ENCODE measurements at regions not wholly inside any gene's neighbourhood (a gene's known extent, or its start where the extent isn't known, plus 50 kb on each side); places are given as distances from the start of the nearest gene placed in this dataset.
A peak's percentile ranks its signal among the peaks of the same experiment; 100 is the strongest.

DNA sequence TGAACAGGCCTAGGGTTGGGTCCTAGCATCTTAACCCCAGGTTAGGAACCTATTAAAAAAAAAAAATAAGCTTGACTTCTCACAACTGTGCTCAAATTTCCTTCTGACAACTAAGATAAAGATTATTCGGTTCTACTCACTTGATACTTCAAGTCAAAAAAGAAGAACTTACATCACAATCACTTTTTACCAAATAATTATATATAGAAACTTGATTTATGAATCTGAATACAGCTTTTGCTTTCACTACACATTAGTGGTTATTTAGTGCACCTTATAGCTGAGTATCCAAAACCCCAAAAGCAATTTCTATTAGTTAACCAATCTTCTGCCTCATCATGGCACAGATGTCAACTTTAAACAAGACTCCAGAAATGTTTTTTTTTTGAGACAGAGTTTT lies 119.0 kb upstream of the DST start:
- ATAC-seq (no peak), DNase-seq (no peak)
- intact Hi-C loops (cut with DNase I), result loop anchor here in 1 of 2 donors (5.0 kb wide), 1 partner anchor 124 kb away; no protein-coding TSS in a partner anchor

DNA sequence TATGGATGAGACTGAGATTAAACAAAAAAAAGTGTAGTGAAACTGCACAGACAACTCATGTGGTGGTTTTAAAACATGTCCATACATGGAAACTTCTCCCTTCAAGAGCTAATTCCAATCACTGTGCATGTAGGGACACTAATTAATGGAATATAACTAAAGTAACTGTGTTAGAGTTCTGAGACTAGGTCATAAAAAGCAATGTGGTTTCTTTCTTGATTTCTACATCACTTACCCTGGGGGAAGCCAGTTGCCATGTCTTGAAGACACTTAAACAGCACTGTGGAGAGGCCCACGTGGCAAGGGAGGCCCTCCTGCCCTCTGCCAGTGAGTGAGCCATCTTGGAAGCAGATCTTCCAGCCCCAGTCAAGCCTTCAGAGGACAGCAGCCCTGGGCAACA lies 118.2 kb upstream of the DST start:
- ATAC-seq (no peak), DNase-seq (no peak)
- intact Hi-C loops (cut with DNase I), result loop anchor here in 1 of 2 donors (5.0 kb wide), 1 partner anchor 124 kb away; no protein-coding TSS in a partner anchor

GRCh38 chr6:56759521-56759920 lies 116.8 kb upstream of the DST start:
- no peak for ATAC-seq
- intact Hi-C loops (cut with DNase I), result no loop called here
- no peak for DNase-seq

GRCh38 chr6:56758553-56758952 lies 115.9 kb upstream of the DST start:
- ATAC-seq, result no peak
- intact Hi-C loops (cut with DNase I), result no loop called here

DNA sequence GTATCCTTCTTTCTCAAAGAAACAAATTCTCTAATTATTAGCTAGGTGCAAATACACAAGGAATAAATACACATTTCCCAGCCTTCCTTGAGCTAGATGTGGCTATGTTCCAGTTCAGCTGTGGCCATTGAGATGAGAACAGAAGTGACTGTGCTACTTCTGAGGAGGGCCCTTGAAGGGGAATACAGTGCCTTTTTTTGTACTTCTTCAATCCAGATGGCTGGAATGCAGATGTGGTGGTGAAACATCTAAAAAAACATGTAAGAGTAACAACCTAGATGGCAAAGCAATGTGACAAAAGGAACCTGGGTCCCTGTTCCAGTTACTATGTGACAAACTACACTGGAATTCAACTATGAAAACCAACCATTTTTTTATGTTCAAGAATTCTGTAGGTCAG lies 115.4 kb upstream of the DST start:
- intact Hi-C loops (cut with DNase I), result no loop called here
- no peak for ATAC-seq

More at GRCh38 chr6:56758553-56758952, 115.9 kb upstream of the DST start:
- no peak for DNase-seq

DNA sequence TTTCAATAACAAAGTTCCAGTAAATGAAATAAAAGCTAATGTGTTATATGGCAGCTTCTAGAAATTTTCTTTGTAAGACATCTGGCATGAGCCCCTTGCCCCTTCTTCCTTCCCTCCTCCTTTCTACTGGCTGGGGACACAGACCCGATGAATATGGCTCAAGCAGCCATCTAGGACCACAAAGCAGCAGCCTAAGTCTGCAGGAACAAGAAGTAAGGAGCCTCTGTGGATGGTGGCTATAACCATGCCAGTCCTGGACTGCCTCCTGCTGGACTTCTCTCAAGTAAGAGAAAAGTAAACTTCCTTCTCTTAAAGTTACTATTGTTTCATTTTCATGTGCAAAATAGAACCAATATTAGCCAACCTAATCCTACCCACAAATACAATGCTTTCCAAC lies 114.9 kb upstream of the DST start:
- intact Hi-C loops (cut with DNase I), result loop anchor here in 1 of 2 donors (2.0 kb wide), 1 partner anchor 49 kb away; no protein-coding TSS in a partner anchor
- ATAC-seq (peak in 1 of 2 donors; percentile 55), DNase-seq (no peak)

More for the DNA sequence above, 115.4 kb upstream of the DST start:
- no peak for DNase-seq

DNA sequence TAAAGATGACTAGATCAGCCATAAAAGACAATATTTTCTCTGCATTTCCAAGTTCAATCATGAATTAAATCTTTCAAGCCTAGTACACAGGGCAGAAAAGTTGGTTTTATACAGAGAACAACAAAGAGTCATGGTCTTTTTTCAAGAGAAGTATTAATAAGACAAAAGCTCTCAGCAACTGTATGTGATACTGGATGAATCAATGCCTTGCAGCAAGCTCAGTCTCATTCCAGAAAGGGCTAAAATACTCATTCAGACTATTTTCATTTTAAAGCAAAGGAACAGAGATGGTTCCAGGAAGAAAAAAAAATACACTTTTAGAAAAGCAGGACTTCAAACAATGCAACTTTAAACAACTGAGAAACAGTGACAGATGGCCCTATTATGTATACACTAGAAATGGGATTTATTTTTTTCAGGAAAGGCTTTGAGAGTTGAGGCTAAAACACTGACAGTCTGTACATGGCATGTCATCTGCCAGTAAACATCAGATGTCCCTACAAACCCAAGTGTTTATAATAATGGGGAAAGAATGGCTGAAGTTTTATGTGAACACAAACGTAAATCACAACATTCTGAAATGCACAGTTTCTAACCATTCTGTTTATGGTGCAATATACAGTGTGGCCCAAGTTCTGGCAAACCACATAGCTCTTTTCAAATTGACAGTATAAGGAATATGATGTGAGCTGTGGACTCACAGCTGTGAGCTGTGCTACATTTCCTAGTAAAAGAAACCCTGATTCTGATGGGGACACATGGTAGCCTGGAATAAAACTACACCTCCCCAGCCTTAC lies 114.3 kb upstream of the DST start:
- DNase-seq, result no peak
- intact Hi-C loops (cut with DNase I), result loop anchor here in 1 of 2 donors (2.0 kb wide), 1 partner anchor 48 kb away; no protein-coding TSS in a partner anchor
- ATAC-seq, result no peak

DNA sequence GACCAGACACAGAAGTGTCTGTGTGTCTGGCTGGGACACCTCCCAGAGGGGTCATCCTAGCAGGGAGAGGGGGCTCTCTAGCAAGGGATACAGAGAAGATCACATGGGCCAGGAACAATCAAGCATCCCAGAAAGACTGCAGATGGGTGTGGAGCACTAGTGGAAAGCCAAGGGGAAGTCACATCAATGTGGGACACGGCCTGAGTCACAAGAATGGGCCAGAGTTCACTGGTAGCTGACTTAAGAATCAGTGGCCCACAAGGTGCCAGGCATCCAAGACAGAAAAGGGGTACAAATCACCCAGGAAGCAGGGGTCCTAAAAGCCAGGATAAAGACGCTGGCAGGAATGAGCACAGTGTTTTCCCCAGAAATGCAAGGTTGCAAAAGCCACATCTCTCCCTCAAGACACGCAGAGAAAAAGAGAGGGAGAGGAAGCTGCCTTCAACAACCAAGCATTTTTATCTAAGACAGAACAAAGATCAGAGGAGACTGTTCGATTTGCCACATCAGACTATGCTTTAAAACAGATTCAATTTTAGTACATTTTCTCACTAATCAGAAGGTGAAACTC lies 113.6 kb upstream of the DST start:
- peak; percentile 35 to 50 for ATAC-seq
- intact Hi-C loops (cut with DNase I), result loop anchor here in 1 of 2 donors (2.0 kb wide), 1 partner anchor 48 kb away; no protein-coding TSS in a partner anchor
- DNase-seq, result no peak

- ATAC-seq (no peak), DNase-seq (no peak)
- intact Hi-C loops (cut with DNase I), result no loop called here
Measured at GRCh38 chr6:56755040-56755439, 112.4 kb upstream of the DST start.

GRCh38 chr6:56753811-56754210 lies 111.1 kb upstream of the DST start:
- DNase-seq (no peak), ATAC-seq (no peak)
- intact Hi-C loops (cut with DNase I), result no loop called here

GRCh38 chr6:56752534-56752933 lies 109.8 kb upstream of the DST start:
- ATAC-seq (no peak), DNase-seq (no peak)
- intact Hi-C loops (cut with DNase I), result no loop called here

GRCh38 chr6:56752009-56752408 lies 109.3 kb upstream of the DST start:
- DNase-seq (no peak), ATAC-seq (peak in 1 of 2 donors; percentile 73)
- intact Hi-C loops (cut with DNase I), result no loop called here

DNA sequence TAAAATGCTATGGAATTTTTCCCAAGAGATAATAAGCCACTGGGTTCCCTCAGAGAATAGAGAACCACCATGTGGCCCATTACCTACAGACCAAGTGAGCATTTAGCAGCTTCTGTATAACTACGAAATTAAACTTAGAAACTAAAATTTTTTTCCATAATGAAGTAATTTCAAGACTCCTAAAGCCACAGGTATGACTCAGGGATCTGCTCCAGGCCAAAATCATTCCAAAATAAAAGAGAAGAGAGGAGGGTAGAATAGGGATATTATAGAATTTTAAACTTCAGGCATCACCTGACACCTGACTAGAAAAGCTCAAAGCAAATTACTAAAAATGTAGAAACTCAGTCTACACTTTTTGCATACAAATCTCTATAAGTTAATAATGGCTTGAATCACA lies 108.9 kb upstream of the DST start:
- intact Hi-C loops (cut with DNase I), result no loop called here
- DNase-seq (no peak), ATAC-seq (no peak)

- intact Hi-C loops (cut with DNase I), result no loop called here
- ATAC-seq, result no peak
- DNase-seq, result no peak
Measured at GRCh38 chr6:56750686-56751085, 108.0 kb upstream of the DST start.

GRCh38 chr6:56749632-56750151 lies 107.0 kb upstream of the DST start:
- ATAC-seq (peak in 1 of 2 donors; percentile 89), DNase-seq (no peak)
- intact Hi-C loops (cut with DNase I), result no loop called here

DNA sequence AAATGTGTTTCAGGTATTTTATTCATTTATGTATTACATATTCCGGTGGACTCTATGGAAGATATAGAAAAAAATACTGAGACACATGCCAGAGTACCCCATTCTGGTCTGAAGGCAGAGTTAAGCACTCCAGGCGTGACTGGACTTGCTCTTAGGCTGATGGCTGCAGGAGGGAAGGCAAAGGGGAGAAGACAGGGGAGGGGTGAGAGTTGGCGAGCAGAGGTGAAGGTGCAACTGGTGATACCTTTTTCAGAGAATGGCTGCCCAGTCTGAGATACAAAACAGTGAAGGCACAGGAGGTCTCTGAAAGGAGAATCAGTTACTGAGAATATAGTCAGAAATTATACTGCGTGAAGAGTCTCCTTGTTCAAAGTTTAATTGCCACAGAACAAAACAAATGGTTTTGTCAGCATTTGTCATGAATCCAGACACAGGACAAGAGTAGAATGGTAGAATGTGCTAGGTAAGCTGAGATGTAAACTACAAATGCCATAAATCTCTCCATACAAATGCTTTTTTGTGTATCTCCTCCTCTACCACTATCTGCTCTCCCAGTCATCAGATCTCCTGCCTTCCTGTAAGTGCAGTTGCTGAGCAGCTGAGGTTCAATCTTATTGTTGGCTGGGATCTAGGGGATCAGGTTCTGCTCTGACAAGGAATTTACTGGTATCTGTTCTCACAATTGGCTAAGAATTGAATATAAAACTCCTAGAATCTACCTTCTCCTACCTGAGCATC lies 104.2 kb upstream of the DST start:
- intact Hi-C loops (cut with DNase I), result no loop called here
- DNase-seq, result no peak
- ATAC-seq, result no peak

DNA sequence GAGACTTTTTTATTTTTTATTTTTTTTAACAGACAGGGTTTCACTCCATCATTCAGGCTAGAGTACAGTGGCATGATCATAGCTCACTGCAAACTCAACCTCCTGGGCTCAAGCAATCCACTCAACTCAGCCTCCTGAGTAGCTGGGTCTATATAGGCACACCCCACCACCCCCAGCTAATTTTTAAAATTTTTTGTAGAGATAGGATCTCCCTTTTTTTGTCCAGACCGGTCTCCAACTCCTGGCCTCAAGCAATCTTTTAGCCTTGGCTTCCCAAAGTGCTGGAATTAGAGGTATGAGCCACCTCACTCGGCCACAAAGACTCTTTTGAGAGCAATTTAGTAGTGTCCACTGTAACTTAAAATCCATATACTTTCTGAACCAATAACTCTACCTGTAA lies 103.3 kb upstream of the DST start:
- no peak for ATAC-seq
- no peak for DNase-seq
- intact Hi-C loops (cut with DNase I), result no loop called here

- ATAC-seq, result no peak
- intact Hi-C loops (cut with DNase I), result no loop called here
- DNase-seq, result no peak
Measured at GRCh38 chr6:56745081-56745480, 102.4 kb upstream of the DST start.

GRCh38 chr6:56744528-56744927 lies 101.8 kb upstream of the DST start:
- ATAC-seq, result peak; percentile 22 to 40
- no peak for DNase-seq
- intact Hi-C loops (cut with DNase I), result no loop called here

All from left cardiac atrium (tissue), 4 donors.